Naive thymus-derived CD8-positive, alpha-beta T cell (primary cell): ENCODE measurements at regions not wholly inside any gene's neighbourhood (a gene's known extent, or its start where the extent isn't known, plus 50 kb on each side); places are given as distances from the start of the nearest gene placed in this dataset.

ENCODE experiments used
- ATAC-seq, 2 donors: fragments of 150-1000 bp; cut with Tn5 transposase in 1 of 2; sonication (Bioruptor Pico), chemical (Tn5 transposase) in 1 of 2; 1 replicate in 1 of 2; 2 replicates in 1 of 2; pipeline ENCODE4 v1.10.0; 2021; ENCODE audit warnings: mild to moderate bottlenecking in 2 of 2, moderate library complexity in 2 of 2
- POLR2A ChIA-PET: fragments of 350-600 bp; sonication (Branson Sonifier 250); formaldehyde crosslinking; loops from one replicate; lab custom pipeline; 2021; ENCODE audit warnings: antibody characterized with exemption; lab: Charles Lee
- DNase-seq, 10 donors: peaks; one replicate each; pipeline versions ENCODE4 v3.0.0 to v3.0.0-alpha.2; 2020 to 2022
- H3K27ac Mint-ChIP-seq, 10 donors: one replicate each; pipeline ENCODE4 v1.8.0; 2020 to 2022; ENCODE audit warnings: mild to moderate bottlenecking in 10 of 10, mixed read lengths in 10 of 10, moderate library complexity in 4 of 10, inconsistent platforms in 1 of 10
- H3K27me3 Mint-ChIP-seq, 5 donors: one replicate each; pipeline ENCODE4 v1.8.0; 2021 to 2022; ENCODE audit warnings: mixed read lengths in 5 of 5
- H3K36me3 Mint-ChIP-seq, 3 donors: one replicate each; pipeline ENCODE4 v1.8.0; 2020 to 2022; ENCODE audit warnings: mixed read lengths in 3 of 3, mild to moderate bottlenecking in 2 of 3, inconsistent platforms in 1 of 3
- H3K4me1 Mint-ChIP-seq, 4 donors: one replicate each; pipeline ENCODE4 v1.8.0; 2021 to 2022; ENCODE audit warnings: mixed read lengths in 4 of 4
- H3K4me3 Mint-ChIP-seq, 10 donors: one replicate each; pipeline ENCODE4 v1.8.0; 2020 to 2022; ENCODE audit warnings: mild to moderate bottlenecking in 10 of 10, mixed read lengths in 10 of 10, moderate library complexity in 6 of 10, inconsistent platforms in 1 of 10
- H3K9me3 Mint-ChIP-seq, 9 donors: one replicate each; pipeline ENCODE4 v1.8.0; 2020 to 2022; ENCODE audit warnings: mixed read lengths in 9 of 9, mild to moderate bottlenecking in 3 of 9, inconsistent platforms in 1 of 9, moderate library complexity in 1 of 9

DNA sequence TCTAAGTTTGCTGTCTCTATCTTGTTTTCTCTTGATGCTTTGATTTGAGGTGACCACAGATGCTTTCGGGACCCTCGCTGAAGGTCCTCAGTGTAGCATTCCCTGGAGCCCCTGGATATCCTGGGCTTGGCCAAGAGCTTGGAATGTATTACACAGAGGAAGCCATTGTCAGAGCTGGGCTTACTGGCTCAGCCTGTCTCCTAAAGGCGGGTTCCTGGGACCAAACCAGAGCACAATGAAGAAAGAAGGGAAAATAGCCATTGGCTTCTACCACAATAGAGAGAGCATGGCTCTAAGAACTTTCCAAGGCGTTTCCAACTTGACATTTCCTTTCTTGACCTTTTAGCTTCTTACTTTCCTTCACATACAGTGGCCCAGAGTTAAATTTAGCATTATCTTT, 229.3 kb downstream of the HS3ST3A1 start:
- H3K27ac Mint-ChIP-seq: no peak overlapping the region
- DNase-seq (no peak), ATAC-seq (no peak)
- no peaks in the 10 kb centered on the region for H3K4me1 Mint-ChIP-seq
- H3K4me3 Mint-ChIP-seq: no peak overlapping the region
- POLR2A ChIA-PET: no interaction called here
- H3K9me3 Mint-ChIP-seq: peaks cover 0 to 4% (median 0%) of the 10 kb centered on the region in 9 donors
- H3K36me3 Mint-ChIP-seq: no peaks in the 10 kb centered on the region
- peaks cover 0 to 25% (median 5%) of the 10 kb centered on the region in 5 donors for H3K27me3 Mint-ChIP-seq

DNA sequence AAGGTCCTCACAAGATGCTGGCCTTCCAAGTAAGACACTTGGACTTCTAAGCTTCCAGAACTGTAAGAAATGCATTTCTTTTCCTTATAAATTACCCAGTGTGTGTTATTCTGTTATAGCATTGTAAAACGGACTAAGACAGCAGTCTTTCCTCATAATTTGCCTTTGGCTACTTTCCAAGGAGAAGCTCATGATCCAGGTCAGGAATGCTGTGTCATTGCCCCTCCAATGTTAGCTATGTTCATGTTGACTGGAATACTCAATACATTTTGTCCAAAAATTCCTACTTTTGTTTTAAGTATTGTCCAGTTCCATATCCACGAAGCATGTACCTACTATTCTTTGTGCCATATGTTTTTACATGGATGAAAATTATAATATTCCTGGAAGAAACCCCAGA, 234.6 kb downstream of the HS3ST3A1 start:
- Mint-ChIP-seq H3K27ac (peak overlapping the region in 1 of 10 donors; percentile 24), H3K27me3 (peaks cover 0 to 19% (median 5%) of the 10 kb centered on the region in 5 donors), H3K36me3 (no peaks in the 10 kb centered on the region), H3K9me3 (peaks cover 0 to 4% (median 0%) of the 10 kb centered on the region in 9 donors), H3K4me1 (no peaks in the 10 kb centered on the region), H3K4me3 (no peak overlapping the region)
- POLR2A ChIA-PET: no interaction called here
- ATAC-seq: no peak
- no peak for DNase-seq

- Mint-ChIP-seq H3K27ac (no peak overlapping the region), H3K4me3 (no peak overlapping the region), H3K9me3 (no peaks in the 10 kb centered on the region), H3K27me3 (peaks cover 1 to 10% (median 3%) of the 10 kb centered on the region in 5 donors), H3K4me1 (no peaks in the 10 kb centered on the region), H3K36me3 (no peaks in the 10 kb centered on the region)
- ATAC-seq: no peak
- POLR2A ChIA-PET: no interaction called here
- DNase-seq: no peak
Observed at GRCh38 chr17:13365331-13365730, 236.4 kb downstream of the HS3ST3A1 start.

GRCh38 chr17:13363771-13364170, 238.0 kb downstream of the HS3ST3A1 start:
- H3K27ac Mint-ChIP-seq: no peak overlapping the region
- H3K27me3 Mint-ChIP-seq: peaks cover 0 to 6% (median 1%) of the 10 kb centered on the region in 5 donors
- no peaks in the 10 kb centered on the region for H3K9me3 Mint-ChIP-seq
- ATAC-seq: no peak
- H3K4me3 Mint-ChIP-seq: no peak overlapping the region
- H3K4me1 Mint-ChIP-seq: no peaks in the 10 kb centered on the region
- no peak for DNase-seq
- H3K36me3 Mint-ChIP-seq: no peaks in the 10 kb centered on the region
- POLR2A ChIA-PET: no interaction called here

GRCh38 chr17:13362341-13363122, 239.2 kb downstream of the HS3ST3A1 start:
- Mint-ChIP-seq H3K9me3 (no peaks in the 10 kb centered on the region), H3K36me3 (no peaks in the 10 kb centered on the region), H3K27ac (no peak overlapping the region), H3K27me3 (peaks cover 0 to 6% (median 0%) of the 10 kb centered on the region in 5 donors), H3K4me3 (no peak overlapping the region), H3K4me1 (no peaks in the 10 kb centered on the region)
- POLR2A ChIA-PET: no interaction called here
- ATAC-seq: no peak
- no peak for DNase-seq

DNA sequence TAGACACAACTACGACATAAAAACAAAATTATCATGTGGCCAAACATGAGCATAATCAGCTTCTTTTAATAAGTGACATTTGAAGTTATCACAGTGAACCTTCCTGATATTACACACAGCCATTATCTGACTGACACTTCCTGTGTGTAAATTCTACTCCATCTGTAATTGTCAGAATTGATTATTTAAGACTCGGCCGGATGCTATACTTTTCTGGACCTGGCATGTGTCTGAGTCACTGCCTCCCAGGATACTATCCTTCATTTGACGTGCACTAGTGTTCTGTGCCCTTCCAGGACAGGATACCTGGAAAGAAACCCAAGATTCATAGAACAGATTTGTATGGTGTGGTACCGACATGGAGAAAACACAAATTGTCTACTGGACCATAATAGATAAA, 242.0 kb downstream of the HS3ST3A1 start:
- Mint-ChIP-seq H3K4me3 (no peak overlapping the region), H3K36me3 (no peaks in the 10 kb centered on the region), H3K4me1 (no peaks in the 10 kb centered on the region), H3K9me3 (no peaks in the 10 kb centered on the region), H3K27ac (no peak overlapping the region), H3K27me3 (peaks cover 0 to 6% (median 0%) of the 10 kb centered on the region in 5 donors)
- POLR2A ChIA-PET: no interaction called here
- ATAC-seq: no peak
- no peak for DNase-seq

GRCh38 chr17:13355054-13355453, 246.7 kb downstream of the HS3ST3A1 start:
- H3K4me3 Mint-ChIP-seq: no peak overlapping the region
- no peak overlapping the region for H3K27ac Mint-ChIP-seq
- H3K4me1 Mint-ChIP-seq: no peaks in the 10 kb centered on the region
- POLR2A ChIA-PET: no interaction called here
- no peaks in the 10 kb centered on the region for H3K9me3 Mint-ChIP-seq
- DNase-seq: no peak
- H3K36me3 Mint-ChIP-seq: no peaks in the 10 kb centered on the region
- ATAC-seq: no peak
- H3K27me3 Mint-ChIP-seq: peaks cover 0 to 8% (median 5%) of the 10 kb centered on the region in 5 donors

DNA sequence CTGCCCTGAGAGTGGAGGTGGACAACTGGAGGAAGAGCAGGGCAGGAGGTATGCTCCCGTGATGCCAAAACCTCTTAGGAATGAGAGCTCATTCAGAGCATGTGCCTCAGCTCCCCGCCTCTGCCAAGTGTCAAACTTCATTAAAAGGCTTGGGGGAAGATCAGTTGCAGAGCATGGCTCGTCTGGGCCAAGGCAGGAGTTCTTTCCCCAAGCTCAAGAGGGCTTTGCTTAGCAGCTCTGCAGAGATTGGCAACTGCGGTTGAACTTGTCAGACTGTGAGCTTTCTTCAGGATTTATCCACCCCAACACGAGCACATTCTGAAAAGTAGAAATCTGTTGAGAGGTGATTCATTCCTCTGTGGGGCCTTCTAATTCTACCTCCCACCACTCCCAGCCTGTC, 248.1 kb downstream of the HS3ST3A1 start:
- POLR2A ChIA-PET: no interaction called here
- no peak for DNase-seq
- H3K27me3 Mint-ChIP-seq: peaks cover 0 to 13% (median 9%) of the 10 kb centered on the region in 5 donors
- no peak overlapping the region for H3K4me3 Mint-ChIP-seq
- H3K4me1 Mint-ChIP-seq: no peaks in the 10 kb centered on the region
- no peak for ATAC-seq
- no peaks in the 10 kb centered on the region for H3K36me3 Mint-ChIP-seq
- no peaks in the 10 kb centered on the region for H3K9me3 Mint-ChIP-seq
- no peak overlapping the region for H3K27ac Mint-ChIP-seq

GRCh38 chr17:13352747-13353415, 248.8 kb downstream of the HS3ST3A1 start:
- no peak overlapping the region for H3K4me3 Mint-ChIP-seq
- POLR2A ChIA-PET: no interaction called here

GRCh38 chr17:13351046-13351445, 250.7 kb downstream of the HS3ST3A1 start:
- Mint-ChIP-seq H3K36me3 (no peaks in the 10 kb centered on the region), H3K27ac (no peak overlapping the region), H3K27me3 (peaks cover 0 to 13% (median 5%) of the 10 kb centered on the region in 5 donors), H3K9me3 (peaks cover 0 to 5% (median 0%) of the 10 kb centered on the region in 9 donors), H3K4me1 (no peaks in the 10 kb centered on the region), H3K4me3 (no peak overlapping the region)
- DNase-seq (no peak), ATAC-seq (no peak)
- POLR2A ChIA-PET: no interaction called here

More at GRCh38 chr17:13352747-13353415, 248.8 kb downstream of the HS3ST3A1 start:
- DNase-seq (no peak), ATAC-seq (no peak)
- Mint-ChIP-seq H3K4me1 (no peaks in the 10 kb centered on the region), H3K36me3 (no peaks in the 10 kb centered on the region), H3K27ac (no peak overlapping the region), H3K9me3 (no peaks in the 10 kb centered on the region), H3K27me3 (peaks cover 0 to 13% (median 5%) of the 10 kb centered on the region in 5 donors)

DNA sequence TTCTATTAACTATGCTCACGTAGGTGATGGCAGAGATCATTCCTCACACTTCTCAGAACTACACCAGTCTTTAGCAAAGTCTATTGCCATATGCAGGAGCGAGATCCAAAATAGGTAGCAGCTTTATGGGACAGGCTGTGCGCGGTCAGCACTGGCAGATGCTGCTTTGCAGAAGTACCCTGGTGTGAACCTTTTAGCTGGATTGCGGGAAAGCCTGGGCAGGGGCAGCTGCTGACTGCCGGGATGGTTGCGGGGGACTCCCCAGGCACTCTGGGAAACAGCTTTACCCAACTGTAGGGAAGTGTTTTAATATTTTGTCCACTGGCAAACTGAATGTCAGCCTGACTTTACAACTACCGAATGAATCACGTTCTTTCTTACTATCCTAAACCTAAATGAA, 251.3 kb downstream of the HS3ST3A1 start:
- Mint-ChIP-seq H3K4me1 (no peaks in the 10 kb centered on the region), H3K27me3 (peaks cover 0 to 13% (median 5%) of the 10 kb centered on the region in 5 donors), H3K27ac (no peak overlapping the region), H3K36me3 (no peaks in the 10 kb centered on the region), H3K4me3 (no peak overlapping the region), H3K9me3 (peaks cover 0 to 5% (median 0%) of the 10 kb centered on the region in 9 donors)
- DNase-seq (no peak), ATAC-seq (no peak)
- POLR2A ChIA-PET: no interaction called here

GRCh38 chr17:13346996-13347762, 254.6 kb downstream of the HS3ST3A1 start:
- Mint-ChIP-seq H3K4me3 (no peak overlapping the region), H3K27me3 (peaks cover 0 to 13% (median 3%) of the 10 kb centered on the region in 5 donors), H3K27ac (no peak overlapping the region), H3K4me1 (no peaks in the 10 kb centered on the region), H3K9me3 (peaks cover 0 to 5% (median 0%) of the 10 kb centered on the region in 9 donors), H3K36me3 (no peaks in the 10 kb centered on the region)
- DNase-seq (no peak), ATAC-seq (no peak)
- POLR2A ChIA-PET: no interaction called here

DNA sequence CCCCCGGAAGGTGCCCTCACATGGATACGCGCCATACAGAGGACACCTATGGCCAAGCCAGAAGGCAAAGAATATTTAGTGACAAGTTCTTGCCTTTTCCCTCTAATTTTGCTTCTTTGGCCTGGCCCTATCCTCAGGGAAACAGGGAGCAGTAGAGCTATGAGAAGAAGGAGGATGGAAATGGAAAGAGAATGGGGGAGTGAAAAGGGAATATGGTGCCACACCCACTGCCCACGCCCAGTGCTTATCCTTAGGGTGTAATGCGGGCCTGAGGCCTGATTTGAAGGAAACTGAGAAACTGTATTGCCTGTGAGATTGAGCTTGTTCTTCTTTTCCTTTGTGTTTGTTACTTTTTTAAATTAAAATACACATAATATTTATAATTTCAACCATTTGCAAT, 255.1 kb downstream of the HS3ST3A1 start:
- no peak for ATAC-seq
- H3K9me3 Mint-ChIP-seq: peaks cover 0 to 5% (median 0%) of the 10 kb centered on the region in 9 donors

More for the DNA sequence above, 255.1 kb downstream of the HS3ST3A1 start:
- DNase-seq: no peak
- Mint-ChIP-seq H3K27me3 (peaks cover 0 to 13% (median 3%) of the 10 kb centered on the region in 5 donors), H3K36me3 (no peaks in the 10 kb centered on the region), H3K27ac (no peak overlapping the region), H3K4me3 (no peak overlapping the region), H3K4me1 (no peaks in the 10 kb centered on the region)
- POLR2A ChIA-PET: no interaction called here
